A549 (cell line): ENCODE measurements at regions not wholly inside any gene's neighbourhood (a gene's known extent, or its start where the extent isn't known, plus 50 kb on each side); places are given as distances from the start of the nearest gene placed in this dataset.
A peak's percentile ranks its signal among the peaks of the same experiment; 100 is the strongest.

Experiments used
- ATAC-seq, 2 experiments: fragments of 200-7000 bp in 1 of 2; fragments of >200 bp in 1 of 2; cut with Nextera tagmentation in 1 of 2; cut with Tn5 transposase in 1 of 2; 3 replicates each; pipeline versions ENCODE4 v1.8.0 to v1.9.1; 2018 to 2020; ENCODE audit warnings: mild to moderate bottlenecking in 1 of 2, moderate library complexity in 1 of 2
- CTCF ChIA-PET: fragments of 300-600 bp; sonication (Branson Sonifier 250); formaldehyde crosslinking; extraction: SDS; loops from one replicate; lab custom pipeline; 2021; ENCODE audit warnings: antibody characterized with exemption, inconsistent platforms; lab: Yijun Ruan, JAX
- POLR2A ChIA-PET: fragments of 350-600 bp; formaldehyde crosslinking; extraction: SDS; loops from one replicate; lab custom pipeline; 2021; ENCODE audit warnings: antibody characterized with exemption, inconsistent platforms; lab: Yijun Ruan, JAX
- DNase-seq, 2 experiments: peaks; one replicate each; pipeline versions ENCODE4 v3.0.0 to v3.0.0-alpha.2; 2011 to 2016; ENCODE audit warnings: low read depth in 1 of 2, low spot score in 1 of 2
- FAIRE-seq: peaks from 2 replicates; lab custom pipeline; 2011; peaks lifted over from hg19 to GRCh38; lab: Jason Lieb, UNC
- H3K27ac ChIP-seq, 2 experiments: fragments of >200 bp; sonication (Bioruptor Twin); formaldehyde crosslinking; 3 replicates each; pipeline ENCODE4 v1.5.1; 2016 to 2017
- H3K4me1 ChIP-seq: fragments of >200 bp; sonication (Bioruptor Twin); formaldehyde crosslinking; 3 replicates; pipeline ENCODE4 v1.6.1; 2016
- H3K4me2 ChIP-seq: fragments of >200 bp; sonication (Bioruptor Twin); formaldehyde crosslinking; 3 replicates; pipeline ENCODE4 v1.6.1; 2016
- H3K4me3 ChIP-seq: fragments of >200 bp; sonication (Bioruptor Twin); formaldehyde crosslinking; 3 replicates; pipeline ENCODE4 v1.5.1; 2016
- H3K9me3 ChIP-seq: fragments of >200 bp; sonication (Bioruptor Twin); formaldehyde crosslinking; 3 replicates; pipeline ENCODE4 v1.6.1; 2016
- CBX2 ChIP-seq: fragments of 200-600 bp; sonication (generic); IDR thresholded peaks from 2 replicates; pipeline ENCODE4 v1.6.1; 2016; ENCODE audit warnings: low read depth, mild to moderate bottlenecking, borderline replicate concordance
- CBX8 ChIP-seq: fragments of 200-600 bp; sonication (generic); IDR thresholded peaks from 2 replicates; pipeline ENCODE4 v1.6.1; 2016
- EHF ChIP-seq: fragments of 250-450 bp; sonication (Bioruptor Pico); IDR thresholded peaks from 2 replicates; pipeline ENCODE4 v1.5.0; 2020; ENCODE audit warnings: mild to moderate bottlenecking
- ESRRA ChIP-seq: fragments of 150-350 bp; IDR thresholded peaks from 2 replicates; pipeline ENCODE4 v1.6.1; 2014; ENCODE audit warnings: mild to moderate bottlenecking, low read length, borderline replicate concordance
- FOSB ChIP-seq: fragments of 250-450 bp; sonication (Bioruptor Pico); IDR thresholded peaks from 2 replicates; pipeline ENCODE4 v1.5.0; 2020; ENCODE audit warnings: mild to moderate bottlenecking, moderate library complexity
- FOSL2 ChIP-seq, 2 experiments: fragments of 450-650 bp in 1 of 2; fragments of >200 bp in 1 of 2; sonication (Bioruptor Twin) in 1 of 2; formaldehyde crosslinking; IDR thresholded peaks; 2 replicates each; pipeline versions ENCODE4 v1.5.0 to v1.6.1; 2016 to 2020; ENCODE audit warnings: mild to moderate bottlenecking in 1 of 2, moderate library complexity in 1 of 2
- GATA3 ChIP-seq: IDR thresholded peaks from 2 replicates; pipeline ENCODE4 v1.6.1; 2012; ENCODE audit warnings: borderline replicate concordance
- HDAC2 ChIP-seq: fragments of 200-600 bp; sonication (generic); IDR thresholded peaks from 2 replicates; pipeline ENCODE4 v1.6.1; 2016
- JUN ChIP-seq, 2 experiments: fragments of >200 bp; sonication (Bioruptor Twin); formaldehyde crosslinking; IDR thresholded peaks; 2 replicates in 1 of 2; 3 replicates in 1 of 2; pipeline ENCODE4 v1.6.1; 2016 to 2017
- KDM1A ChIP-seq: fragments of 200-600 bp; sonication (generic); IDR thresholded peaks from 2 replicates; pipeline ENCODE4 v1.6.1; 2016; ENCODE audit warnings: low read depth, mild to moderate bottlenecking
- MAZ ChIP-seq: fragments of 150-350 bp; IDR thresholded peaks from 2 replicates; pipeline ENCODE4 v1.6.1; 2014; ENCODE audit warnings: antibody characterized with exemption, low read depth, low read length, borderline replicate concordance
- NFE2L2 ChIP-seq: fragments of 150-350 bp; conservative IDR thresholded peaks from 2 replicates; pipeline ENCODE4 v1.6.1; 2014; ENCODE audit warnings: low read length
- NPAS2 ChIP-seq: fragments of 250-450 bp; sonication (Bioruptor Pico); IDR thresholded peaks from 2 replicates; pipeline ENCODE4 v1.8.0; 2022; ENCODE audit warnings: mild to moderate bottlenecking, moderate library complexity, borderline replicate concordance
- PHF8 ChIP-seq: fragments of 200-600 bp; sonication (generic); IDR thresholded peaks from 2 replicates; pipeline ENCODE4 v1.6.1; 2016; ENCODE audit warnings: low read depth, mild to moderate bottlenecking, antibody characterized with exemption, moderate library complexity, borderline replicate concordance
- RAD21 ChIP-seq, 2 experiments: fragments of >200 bp in 1 of 2; sonication (Bioruptor Twin) in 1 of 2; formaldehyde crosslinking in 1 of 2; IDR thresholded peaks in 1 of 2; conservative IDR thresholded peaks in 1 of 2; 2 replicates in 1 of 2; 3 replicates in 1 of 2; pipeline ENCODE4 v1.6.1; 2012 to 2018; ENCODE audit warnings: inconsistent platforms in 1 of 2
- RARB ChIP-seq: fragments of 250-450 bp; sonication (Bioruptor Pico); IDR thresholded peaks from 2 replicates; pipeline ENCODE4 v1.8.0; 2021; ENCODE audit warnings: mild to moderate bottlenecking, moderate library complexity
- RNF2 ChIP-seq: fragments of 200-600 bp; sonication (generic); IDR thresholded peaks from 2 replicates; pipeline ENCODE4 v1.6.1; 2016; ENCODE audit warnings: low read depth, mild to moderate bottlenecking, antibody characterized with exemption, moderate library complexity, borderline replicate concordance
- SMC3 ChIP-seq: fragments of >200 bp; sonication (Bioruptor Twin); formaldehyde crosslinking; IDR thresholded peaks from 3 replicates; pipeline ENCODE4 v1.6.1; 2018; ENCODE audit warnings: inconsistent platforms
- TP53 ChIP-seq: fragments of 250-450 bp; sonication (Bioruptor Pico); IDR thresholded peaks from 2 replicates; pipeline ENCODE4 v1.5.0; 2021; ENCODE audit warnings: mild to moderate bottlenecking, moderate library complexity
- ZC3H11A ChIP-seq: fragments of 450-650 bp; IDR thresholded peaks from 2 replicates; pipeline ENCODE4 v1.6.1; 2014; ENCODE audit warnings: antibody characterized with exemption, mild to moderate bottlenecking
- ZFP36 ChIP-seq: fragments of 450-650 bp; IDR thresholded peaks from 2 replicates; pipeline ENCODE4 v1.6.1; 2014; ENCODE audit warnings: borderline replicate concordance; ENCODE audit not compliant: partially characterized antibody
- WGBS: methylation state at CpG from one replicate; pipeline ENCODE4 v1.1.6; 2017; ENCODE audit errors: missing lambda C conversion rate; 5-methylcytosine and 5-hydroxymethylcytosine counted together
- TF ChIP-seq, protein P1 (sequence below): fragments of >200 bp; sonication (Bioruptor Twin); formaldehyde crosslinking; IDR thresholded peaks from 3 replicates; pipeline ENCODE4 v1.5.1; 2016
- TF ChIP-seq, protein P2 (sequence below): fragments of >200 bp; sonication (Bioruptor Twin); formaldehyde crosslinking; IDR thresholded peaks from 3 replicates; pipeline ENCODE4 v1.6.1; 2016
- TF ChIP-seq, protein P3 (sequence below): IDR thresholded peaks from 2 replicates; pipeline ENCODE4 v1.6.1; 2012
- TF ChIP-seq, protein P4 (sequence below): fragments of 250-450 bp; sonication (Bioruptor Pico); IDR thresholded peaks from 2 replicates; pipeline ENCODE4 v1.5.0; 2020; ENCODE audit warnings: low read depth, mild to moderate bottlenecking, moderate library complexity
- TF ChIP-seq, protein P5 (sequence below): IDR thresholded peaks from 2 replicates; pipeline ENCODE4 v1.6.1; 2012

DNA sequence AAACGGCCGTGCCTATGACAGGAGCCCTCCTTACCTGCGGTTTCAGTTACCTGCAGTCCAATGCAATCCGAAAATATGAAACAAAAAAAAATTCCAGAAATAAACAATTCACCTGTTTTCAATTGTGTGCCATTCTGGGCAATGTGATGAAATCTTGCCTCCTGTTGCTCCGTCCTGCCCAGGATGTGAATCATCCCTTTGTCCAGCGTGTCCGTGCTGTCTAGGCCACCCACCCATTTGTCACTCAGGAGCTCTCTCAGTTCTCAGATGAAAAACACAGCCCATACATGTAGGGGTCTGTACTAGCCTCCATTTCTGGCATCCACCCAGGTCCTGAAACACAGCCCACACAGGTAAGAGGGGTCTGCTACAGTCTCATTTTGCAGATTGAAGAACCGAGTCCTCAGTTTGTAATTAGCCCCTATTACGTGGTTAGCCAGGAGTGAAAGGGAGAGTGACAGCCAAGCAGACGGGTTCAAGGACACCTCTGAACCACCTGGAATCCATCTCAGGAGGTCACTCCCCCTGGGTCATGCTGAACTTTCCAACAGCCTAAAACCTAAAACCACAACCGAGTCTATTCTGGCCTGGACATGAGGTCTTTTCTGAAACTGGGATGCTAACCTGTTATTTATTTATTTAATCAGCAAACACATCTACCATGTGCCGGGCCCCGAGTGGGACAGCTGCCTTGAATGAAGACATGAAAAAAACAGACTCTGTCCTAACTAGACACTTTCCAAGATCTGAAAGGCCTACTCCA lies 317.2 kb downstream of the SHANK2 start:
- CTCF ChIA-PET, result interaction anchor here (0.8 kb wide), 1 partner anchor 141 kb away, joined by 3 read pairs; no protein-coding TSS in a partner anchor
- 73% methylated on average over 13 of the region's 13 CpGs for WGBS
- Histone ChIP-seq H3K4me2 (peak overlapping the region; percentile 17; the same call in 2 of the 3 replicates), H3K4me3 (no peak overlapping the region), H3K4me1 (peaks cover 14% of the 10 kb centered on the region; the same call in 2 of the 3 replicates), H3K27ac (peak overlapping the region; percentile 69 to 72), H3K9me3 (peaks cover 10% of the 10 kb centered on the region; the same call in 1 of the 3 replicates)
- POLR2A ChIA-PET, result no interaction called here
- TF ChIP-seq ZC3H11A (no peak), NFE2L2 (no peak), GATA3 (no peak), TP53 (CRISPR knock-in tag) (no peak), NPAS2 (CRISPR knock-in tag) (no peak), EHF (CRISPR knock-in tag) (no peak), ESRRA (no peak), FOSL2 (IDR thresholded peaks at IDR 0.05) (no peak), FOSL2 (CRISPR knock-in tag; IDR thresholded peaks at IDR 0.05) (no peak), KDM1A (no peak)
- DNase-seq, result no peak
- ATAC-seq, result peak in 1 of 2 experiments; percentile 54; a peak in 1 of 6 replicates
- FAIRE-seq, result no peak

DNA sequence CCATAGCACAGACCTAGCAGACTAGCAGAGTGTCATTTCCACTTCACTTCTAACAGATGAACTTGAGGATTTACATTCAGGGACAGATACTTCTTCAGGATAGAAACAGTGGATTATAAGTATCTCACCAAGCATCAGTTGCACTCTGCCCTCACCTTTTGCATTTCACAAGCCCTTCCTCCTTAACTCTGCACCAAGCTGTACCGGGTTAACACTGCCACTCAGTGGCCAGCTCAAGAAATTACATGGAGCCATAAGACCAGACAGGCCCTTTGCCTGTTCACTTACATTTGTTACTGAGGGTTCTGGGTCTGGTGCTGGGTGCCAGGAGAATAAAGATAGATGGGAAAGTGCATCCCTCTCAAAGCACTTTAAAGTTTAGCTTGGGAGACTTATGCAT lies 309.8 kb downstream of the SHANK2 start:
- no peak for FAIRE-seq
- H3K4me3 ChIP-seq, result no peak overlapping the region
- no peaks in the 10 kb centered on the region for H3K4me1 ChIP-seq
- ChIA-PET CTCF (interaction anchor here (0.9 kb wide), 2 partner anchors 13 to 113 kb away, joined by 3 to 4 read pairs; no protein-coding TSS in a partner anchor), POLR2A (no interaction called here)
- DNase-seq, result peak in 1 of 2 experiments; percentile 72
- no peak overlapping the region for H3K27ac ChIP-seq
- H3K4me2 ChIP-seq, result no peak overlapping the region
- TF ChIP-seq CBX2, result no peak
- 0 out of 5 replicates have a peak, but pooled peaks of 1 of the 2 experiments have one; percentile 8 for TF ChIP-seq RAD21 (conservative IDR thresholded peaks at IDR 0.05 in 1 of 2, IDR thresholded peaks at IDR 0.05 in 1 of 2)
- no peak for TF ChIP-seq MAZ
- TF ChIP-seq PHF8, result no peak
- TF ChIP-seq, protein P1, sequence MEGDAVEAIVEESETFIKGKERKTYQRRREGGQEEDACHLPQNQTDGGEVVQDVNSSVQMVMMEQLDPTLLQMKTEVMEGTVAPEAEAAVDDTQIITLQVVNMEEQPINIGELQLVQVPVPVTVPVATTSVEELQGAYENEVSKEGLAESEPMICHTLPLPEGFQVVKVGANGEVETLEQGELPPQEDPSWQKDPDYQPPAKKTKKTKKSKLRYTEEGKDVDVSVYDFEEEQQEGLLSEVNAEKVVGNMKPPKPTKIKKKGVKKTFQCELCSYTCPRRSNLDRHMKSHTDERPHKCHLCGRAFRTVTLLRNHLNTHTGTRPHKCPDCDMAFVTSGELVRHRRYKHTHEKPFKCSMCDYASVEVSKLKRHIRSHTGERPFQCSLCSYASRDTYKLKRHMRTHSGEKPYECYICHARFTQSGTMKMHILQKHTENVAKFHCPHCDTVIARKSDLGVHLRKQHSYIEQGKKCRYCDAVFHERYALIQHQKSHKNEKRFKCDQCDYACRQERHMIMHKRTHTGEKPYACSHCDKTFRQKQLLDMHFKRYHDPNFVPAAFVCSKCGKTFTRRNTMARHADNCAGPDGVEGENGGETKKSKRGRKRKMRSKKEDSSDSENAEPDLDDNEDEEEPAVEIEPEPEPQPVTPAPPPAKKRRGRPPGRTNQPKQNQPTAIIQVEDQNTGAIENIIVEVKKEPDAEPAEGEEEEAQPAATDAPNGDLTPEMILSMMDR, result 0 out of 3 replicates have a peak, but pooled peaks have one; percentile 19
- no peak for TF ChIP-seq JUN (IDR thresholded peaks at IDR 0.05)
- ATAC-seq, result peak in 1 of 2 experiments; percentile 29; a peak in 2 of 6 replicates
- H3K9me3 ChIP-seq, result peaks cover 39% of the 10 kb centered on the region
- WGBS, result 73% methylated on average over 1 of the region's 1 CpG

DNA sequence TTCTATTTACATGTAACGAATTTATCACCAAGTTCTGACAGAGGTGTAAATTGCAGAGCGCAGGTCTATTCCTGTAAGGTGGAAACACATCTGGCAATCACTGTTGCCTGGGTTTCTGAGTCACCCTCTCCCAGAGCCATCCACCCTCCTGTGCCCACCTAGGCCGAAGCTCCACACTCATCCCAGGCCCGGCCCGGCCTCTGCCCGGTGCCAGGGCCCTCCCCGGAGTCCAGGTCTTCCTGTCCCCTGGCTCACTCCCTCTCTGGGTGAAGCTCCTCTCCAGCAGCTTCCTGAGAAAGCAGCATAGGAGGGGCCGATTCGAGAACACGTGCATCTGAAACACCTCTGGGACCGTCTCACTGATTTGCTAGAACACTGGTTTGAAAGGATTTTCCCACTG lies 308.2 kb downstream of the SHANK2 start:
- no peak overlapping the region for H3K27ac ChIP-seq
- ChIA-PET POLR2A (no interaction called here), CTCF (interaction anchor here (0.6 kb wide), 1 partner anchor 526 kb away, joined by 3 read pairs; no protein-coding TSS in a partner anchor)
- TF ChIP-seq SMC3 (no peak), JUN (IDR thresholded peaks at IDR 0.05) (no peak), CBX8 (no peak), EHF (CRISPR knock-in tag) (no peak), RARB (CRISPR knock-in tag) (no peak), CBX2 (no peak), ZFP36 (no peak), RNF2 (no peak), KDM1A (no peak), FOSB (no peak), HDAC2 (no peak)
- TF ChIP-seq, protein P2, sequence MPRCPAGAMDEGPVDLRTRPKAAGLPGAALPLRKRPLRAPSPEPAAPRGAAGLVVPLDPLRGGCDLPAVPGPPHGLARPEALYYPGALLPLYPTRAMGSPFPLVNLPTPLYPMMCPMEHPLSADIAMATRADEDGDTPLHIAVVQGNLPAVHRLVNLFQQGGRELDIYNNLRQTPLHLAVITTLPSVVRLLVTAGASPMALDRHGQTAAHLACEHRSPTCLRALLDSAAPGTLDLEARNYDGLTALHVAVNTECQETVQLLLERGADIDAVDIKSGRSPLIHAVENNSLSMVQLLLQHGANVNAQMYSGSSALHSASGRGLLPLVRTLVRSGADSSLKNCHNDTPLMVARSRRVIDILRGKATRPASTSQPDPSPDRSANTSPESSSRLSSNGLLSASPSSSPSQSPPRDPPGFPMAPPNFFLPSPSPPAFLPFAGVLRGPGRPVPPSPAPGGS, result no peak
- TF ChIP-seq, protein P3, sequence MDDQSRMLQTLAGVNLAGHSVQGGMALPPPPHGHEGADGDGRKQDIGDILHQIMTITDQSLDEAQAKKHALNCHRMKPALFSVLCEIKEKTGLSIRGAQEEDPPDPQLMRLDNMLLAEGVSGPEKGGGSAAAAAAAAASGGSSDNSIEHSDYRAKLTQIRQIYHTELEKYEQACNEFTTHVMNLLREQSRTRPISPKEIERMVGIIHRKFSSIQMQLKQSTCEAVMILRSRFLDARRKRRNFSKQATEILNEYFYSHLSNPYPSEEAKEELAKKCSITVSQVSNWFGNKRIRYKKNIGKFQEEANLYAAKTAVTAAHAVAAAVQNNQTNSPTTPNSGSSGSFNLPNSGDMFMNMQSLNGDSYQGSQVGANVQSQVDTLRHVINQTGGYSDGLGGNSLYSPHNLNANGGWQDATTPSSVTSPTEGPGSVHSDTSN, result no peak
- TF ChIP-seq, protein P4, sequence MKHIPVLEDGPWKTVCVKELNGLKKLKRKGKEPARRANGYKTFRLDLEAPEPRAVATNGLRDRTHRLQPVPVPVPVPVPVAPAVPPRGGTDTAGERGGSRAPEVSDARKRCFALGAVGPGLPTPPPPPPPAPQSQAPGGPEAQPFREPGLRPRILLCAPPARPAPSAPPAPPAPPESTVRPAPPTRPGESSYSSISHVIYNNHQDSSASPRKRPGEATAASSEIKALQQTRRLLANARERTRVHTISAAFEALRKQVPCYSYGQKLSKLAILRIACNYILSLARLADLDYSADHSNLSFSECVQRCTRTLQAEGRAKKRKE, result no peak
- TF ChIP-seq, protein P5, sequence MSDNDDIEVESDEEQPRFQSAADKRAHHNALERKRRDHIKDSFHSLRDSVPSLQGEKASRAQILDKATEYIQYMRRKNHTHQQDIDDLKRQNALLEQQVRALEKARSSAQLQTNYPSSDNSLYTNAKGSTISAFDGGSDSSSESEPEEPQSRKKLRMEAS, result no peak
- ATAC-seq (no peak), DNase-seq (no peak), FAIRE-seq (no peak)
- no peak overlapping the region for H3K4me2 ChIP-seq
- H3K4me1 ChIP-seq, result peaks cover 2% of the 10 kb centered on the region; the same call in 1 of the 3 replicates
- H3K4me3 ChIP-seq, result no peak overlapping the region
- WGBS, result 98% methylated on average over 11 of the region's 11 CpGs
- H3K9me3 ChIP-seq, result peaks cover 39% of the 10 kb centered on the region
